HTR-8/SVneo (cell line): ENCODE measurements at regions not wholly inside any gene's neighbourhood (a gene's known extent, or its start where the extent isn't known, plus 50 kb on each side); places are given as distances from the start of the nearest gene placed in this dataset.
"Not testable (repeated sequence)": the region's sequence is repeated elsewhere in the genome, so short reads cannot be mapped to it uniquely, and the experiment has no call there.

Experiments
- DNase-seq: peaks from one replicate; pipeline ENCODE4 v3.0.0; 2011; ENCODE audit warnings: low spot score, mixed read lengths; ENCODE audit not compliant: insufficient read length
- FAIRE-seq: peaks from 2 replicates; lab custom pipeline; 2011; peaks lifted over from hg19 to GRCh38; lab: Jason Lieb, UNC

DNA sequence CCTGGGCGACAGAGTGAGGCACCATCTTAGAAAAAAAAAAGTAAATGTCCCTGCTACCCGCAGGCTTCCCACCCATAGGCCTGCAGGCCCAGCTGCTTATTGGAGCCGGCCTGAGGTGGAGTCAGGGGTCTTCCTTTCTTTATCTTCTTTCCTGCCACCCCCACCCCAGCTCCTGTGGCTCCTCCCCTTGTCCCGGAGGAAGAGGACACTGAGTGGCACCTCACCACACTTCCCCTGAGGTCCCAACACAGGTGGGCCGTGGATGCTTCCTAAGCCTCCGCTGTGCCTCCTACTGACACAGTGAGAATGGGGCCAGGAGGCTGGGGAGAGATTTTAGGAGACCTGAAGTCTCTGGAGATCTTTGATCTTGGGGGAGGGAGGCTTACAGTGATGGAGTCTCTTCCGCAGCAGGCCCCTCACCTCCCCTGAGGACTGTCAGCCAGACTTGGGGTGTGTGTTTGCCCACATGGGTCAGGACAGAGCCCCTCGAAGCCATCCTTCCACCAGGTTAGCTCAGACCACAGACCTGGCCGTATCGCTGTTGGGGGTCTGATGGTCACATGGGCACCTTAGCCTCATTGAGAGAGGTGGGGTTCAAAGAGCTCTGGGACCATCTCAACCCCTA is 135.4 kb upstream of the IER5L start:
- FAIRE-seq = no peak
- DNase-seq = no peak

- no peak for FAIRE-seq
These were observed 134.4 kb upstream of the IER5L start for GRCh38 chr9:129312251-129313122.

DNA sequence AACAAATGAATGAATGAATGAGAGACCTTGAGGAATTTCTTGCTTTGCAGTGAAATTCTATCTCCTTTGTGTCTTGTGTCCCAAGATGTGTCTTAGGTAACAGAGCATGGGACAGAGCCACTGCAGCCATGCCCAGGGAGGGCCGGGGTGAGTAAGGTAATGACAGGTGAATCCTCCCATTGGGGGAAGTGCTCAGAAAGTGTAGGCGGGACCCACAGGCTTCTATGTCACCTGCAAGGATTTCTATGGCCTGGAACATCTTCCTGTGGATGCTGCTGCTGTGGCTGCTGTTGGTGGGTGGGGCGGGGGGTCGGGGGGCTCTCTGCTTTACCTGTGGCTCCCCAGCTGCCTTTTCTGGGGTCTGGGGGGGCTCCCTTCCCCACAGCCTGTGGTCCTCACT is 133.6 kb upstream of the IER5L start:
- FAIRE-seq = no peak
- DNase-seq = no peak

More at GRCh38 chr9:129312251-129313122, 134.4 kb upstream of the IER5L start:
- no peak for DNase-seq

GRCh38 chr9:129310666-129311350 is 132.7 kb upstream of the IER5L start:
- FAIRE-seq (no peak), DNase-seq (no peak)

- DNase-seq = no peak
These were observed 131.8 kb upstream of the IER5L start for GRCh38 chr9:129309906-129310305.

DNA sequence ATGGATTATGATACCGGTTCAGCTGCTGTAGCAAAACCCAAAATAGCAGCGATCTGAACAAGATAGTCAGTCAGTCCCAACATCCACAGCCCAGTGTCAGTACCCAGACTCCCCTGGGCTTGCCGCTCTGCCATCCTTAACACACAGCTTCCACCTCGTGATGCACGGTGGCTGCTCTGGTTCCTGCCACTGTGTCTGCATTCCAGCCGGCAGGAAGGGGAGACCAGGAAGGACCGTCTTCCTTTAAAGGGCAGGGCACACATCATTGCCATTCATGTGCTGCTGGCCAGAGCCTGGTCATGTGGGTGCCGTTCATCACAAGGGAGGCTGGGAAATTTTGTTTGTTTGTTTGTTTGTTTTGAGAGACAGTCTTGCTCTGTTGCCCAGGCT is 131.0 kb upstream of the IER5L start:
- FAIRE-seq (no peak), DNase-seq (no peak)

More at GRCh38 chr9:129309906-129310305, 131.8 kb upstream of the IER5L start:
- no peak for FAIRE-seq

DNA sequence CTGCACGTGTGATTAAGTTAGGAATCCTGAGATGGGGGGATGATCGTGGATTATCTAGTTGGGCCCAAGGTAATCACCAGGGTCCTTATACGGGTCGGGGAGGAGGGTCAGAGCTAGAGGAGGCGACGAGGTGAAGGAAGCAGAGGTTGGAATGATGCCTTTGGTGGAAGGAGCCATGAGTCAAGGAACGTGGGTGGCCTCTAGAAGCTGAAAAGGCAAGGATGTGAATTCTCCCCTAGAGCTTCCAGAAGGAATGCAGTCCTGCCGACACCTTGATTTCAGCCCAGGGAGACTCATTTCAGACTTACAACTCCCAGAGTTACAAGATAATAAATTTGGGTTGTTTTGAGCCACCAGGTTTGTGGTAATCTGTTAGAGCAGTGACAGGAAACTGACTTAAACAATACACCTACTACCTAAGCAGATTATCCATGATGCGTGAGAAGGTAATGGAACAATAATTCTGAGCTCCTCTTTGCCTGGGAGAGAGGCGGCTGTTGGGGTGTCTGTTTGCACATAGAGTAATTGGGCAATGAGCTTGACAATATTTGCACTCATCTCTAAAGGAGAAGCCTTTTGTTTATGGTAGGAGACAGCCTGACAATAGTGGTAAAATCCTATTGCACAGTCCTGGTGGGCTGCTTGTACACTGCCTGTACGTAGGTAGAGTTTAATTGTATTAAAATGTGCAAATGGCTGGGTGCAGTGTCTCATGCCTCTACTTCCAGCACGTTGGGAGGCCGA is 129.3 kb upstream of the IER5L start:
- no peak for FAIRE-seq
- DNase-seq = no peak

GRCh38 chr9:129306318-129306973 is 128.4 kb upstream of the IER5L start:
- FAIRE-seq = no peak
- DNase-seq = no peak

DNA sequence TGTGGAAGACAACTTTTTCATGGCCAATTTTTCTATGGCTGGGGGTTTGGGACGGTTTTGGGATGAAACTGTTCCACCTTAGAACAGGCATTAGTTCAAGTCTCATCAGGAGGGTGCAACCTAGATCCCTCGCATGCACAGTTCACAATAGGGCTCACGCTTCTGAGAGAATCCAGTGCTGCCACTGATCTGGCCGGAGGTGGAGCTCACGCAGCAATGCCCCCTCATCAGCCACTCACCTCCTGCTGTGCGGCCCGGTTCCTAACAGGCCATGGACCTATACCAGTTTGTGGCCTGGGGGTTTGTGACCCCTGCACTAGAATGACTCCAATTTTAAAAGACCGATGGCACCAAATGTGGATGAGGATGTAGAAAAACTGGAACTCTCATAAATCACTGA is 127.2 kb upstream of the IER5L start:
- DNase-seq (no peak), FAIRE-seq (no peak)

- FAIRE-seq = no peak
These were observed 123.9 kb upstream of the IER5L start for GRCh38 chr9:129301941-129302340.

GRCh38 chr9:129296195-129296594 is 118.1 kb upstream of the IER5L start:
- DNase-seq, FAIRE-seq: not testable (repeated sequence)

More at GRCh38 chr9:129301941-129302340, 123.9 kb upstream of the IER5L start:
- DNase-seq = no peak

DNA sequence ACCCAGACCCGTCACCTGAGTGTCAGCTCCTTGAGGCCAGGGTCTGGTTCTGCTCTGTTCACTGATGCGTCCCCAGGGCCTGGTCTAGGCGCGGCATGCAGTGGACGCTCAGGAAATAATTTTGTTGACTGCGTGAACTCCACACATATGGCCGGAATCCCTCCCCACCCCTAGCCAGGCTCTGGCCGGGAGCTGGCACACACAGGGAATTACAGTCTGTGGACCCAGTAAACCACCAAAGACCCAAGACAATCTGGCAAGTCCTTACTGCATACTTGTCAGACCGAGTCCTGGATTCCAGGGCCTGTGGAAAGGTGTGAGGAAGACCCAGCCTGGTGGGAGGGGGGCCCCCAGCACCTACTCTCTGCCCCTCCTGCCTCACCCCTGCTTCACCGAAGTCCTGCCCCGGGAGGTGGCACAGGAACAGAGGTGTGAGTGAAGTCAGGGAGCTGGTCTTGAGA is 113.0 kb upstream of the IER5L start:
- DNase-seq (no peak), FAIRE-seq (no peak)

GRCh38 chr9:129290606-129291005 is 112.5 kb upstream of the IER5L start:
- FAIRE-seq = no peak
- DNase-seq = no peak

DNA sequence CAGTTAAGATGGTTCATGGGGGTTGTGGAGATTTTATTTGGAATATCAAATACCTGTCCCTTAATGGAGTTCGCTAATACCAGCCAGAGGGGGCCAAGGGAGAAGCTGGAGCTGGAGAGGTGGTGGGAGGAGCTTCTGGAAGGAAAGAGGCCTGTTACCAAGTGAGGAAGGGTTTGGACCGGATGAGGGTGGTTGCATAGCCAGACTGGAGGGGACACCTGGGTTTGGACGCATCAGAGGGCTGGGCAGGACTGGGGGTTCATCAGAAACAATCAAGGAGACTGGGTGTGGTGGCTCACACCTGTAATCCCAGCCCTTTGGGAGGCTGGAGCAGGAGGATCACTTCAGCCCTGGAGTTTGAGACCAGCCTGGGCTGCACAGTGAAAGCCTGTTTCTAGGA is 111.8 kb upstream of the IER5L start:
- no peak for DNase-seq
- no peak for FAIRE-seq

- no peak for DNase-seq
- no peak for FAIRE-seq
These were observed 111.2 kb upstream of the IER5L start for GRCh38 chr9:129289131-129289731.

GRCh38 chr9:129287619-129288305 is 109.7 kb upstream of the IER5L start:
- DNase-seq (no peak), FAIRE-seq (no peak)

DNA sequence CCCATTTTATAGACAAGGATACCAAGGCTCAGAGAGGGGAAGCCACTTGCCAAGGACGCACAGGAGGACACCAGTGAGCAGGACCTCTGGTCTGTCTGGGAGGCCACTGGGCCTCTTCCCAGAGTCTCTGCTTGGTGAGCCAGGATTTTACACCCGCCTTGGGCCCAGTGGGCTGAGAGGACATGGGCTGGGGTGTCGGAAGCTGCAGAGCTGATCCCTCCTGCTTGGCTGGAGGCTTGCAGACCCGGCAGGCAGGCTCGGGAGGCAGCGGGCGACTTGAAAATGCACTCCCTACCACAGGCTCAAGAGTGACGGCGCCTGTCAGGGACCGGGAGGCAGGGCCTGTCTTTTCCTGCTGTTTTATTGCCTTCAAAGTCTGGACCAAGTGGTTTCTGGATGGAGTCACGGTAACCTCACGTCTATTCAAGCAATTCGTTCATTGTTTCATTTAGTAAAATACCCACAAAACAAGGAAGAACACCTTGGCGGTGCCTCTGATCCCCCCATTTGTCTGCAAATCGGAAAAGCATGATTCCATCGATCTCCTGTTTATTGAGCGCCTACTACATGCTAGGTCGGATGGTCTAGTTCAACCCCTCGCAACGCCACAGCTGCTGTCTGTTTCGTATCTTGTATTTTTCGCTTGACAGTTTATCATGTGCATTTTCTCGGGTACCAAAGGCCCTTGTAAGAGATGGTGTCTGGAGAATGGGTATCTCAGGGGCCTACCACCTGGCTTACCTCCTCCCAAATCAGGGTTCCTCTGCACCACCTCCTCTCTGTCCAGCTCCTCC is 108.1 kb upstream of the IER5L start:
- no peak for FAIRE-seq
- DNase-seq = no peak

DNA sequence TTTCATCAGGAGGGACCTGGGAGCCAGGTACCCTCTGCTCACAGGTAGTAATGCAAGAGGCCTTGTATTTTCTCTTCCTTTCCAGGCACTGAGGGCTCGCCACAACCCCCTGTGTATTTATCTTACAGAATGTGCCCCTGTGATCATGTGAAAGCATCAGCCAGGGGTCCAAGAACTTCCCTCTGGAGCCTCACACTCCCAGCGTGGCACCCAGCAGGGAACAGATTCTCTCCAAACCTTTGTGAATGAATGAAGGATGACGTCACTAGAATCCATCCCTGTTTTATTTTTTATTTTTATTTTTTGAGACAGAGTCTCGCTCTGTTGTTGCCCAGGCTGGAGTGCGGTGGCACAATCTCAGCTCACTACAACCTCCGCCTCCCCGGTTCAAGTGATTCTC is 107.3 kb upstream of the IER5L start:
- DNase-seq (no peak), FAIRE-seq (no peak)
